ENCODE measurements at regions not wholly inside any gene's neighbourhood (a gene's known extent, or its start where the extent isn't known, plus 50 kb on each side); places are given as distances from the start of the nearest gene placed in this dataset.

DNA sequence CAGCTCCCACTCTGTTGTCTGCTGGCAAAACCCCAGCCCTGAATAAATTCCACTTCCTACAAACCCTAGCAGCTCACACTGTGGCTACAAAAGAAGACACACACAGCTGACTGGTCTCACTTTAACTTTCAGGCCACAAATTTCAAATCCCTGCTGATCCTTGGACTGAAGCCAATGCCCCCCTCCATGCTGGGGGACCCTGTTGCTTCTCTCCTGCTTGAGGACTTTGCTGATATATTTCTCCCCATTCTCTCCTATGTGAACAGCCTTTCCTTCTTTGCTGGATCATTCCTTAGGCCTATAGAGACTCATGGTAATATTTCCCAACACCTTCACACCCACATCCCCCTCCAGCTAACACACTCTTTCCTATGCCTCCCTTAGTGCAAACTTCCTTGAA lies 79.6 kb upstream of the ADRA1B start:
- no peaks in the 10 kb centered on the region for H3K4me1 ChIP-seq
- DNase-seq (ENCODE audit: low spot score in 2 of 2), result no peak
- peaks cover 0 to 4% of the 10 kb centered on the region in 2 donors for H3K9me3 ChIP-seq
- no peaks in the 10 kb centered on the region for H3K36me3 ChIP-seq
- H3K27ac ChIP-seq, result no peak overlapping the region
- intact Hi-C loops (cut with DNase I; ENCODE audit: low total_unique reads), result no loop called here
- no peaks in the 10 kb centered on the region for H3K27me3 ChIP-seq
- H3K4me3 ChIP-seq, result no peak overlapping the region
- TF ChIP-seq, protein P1, sequence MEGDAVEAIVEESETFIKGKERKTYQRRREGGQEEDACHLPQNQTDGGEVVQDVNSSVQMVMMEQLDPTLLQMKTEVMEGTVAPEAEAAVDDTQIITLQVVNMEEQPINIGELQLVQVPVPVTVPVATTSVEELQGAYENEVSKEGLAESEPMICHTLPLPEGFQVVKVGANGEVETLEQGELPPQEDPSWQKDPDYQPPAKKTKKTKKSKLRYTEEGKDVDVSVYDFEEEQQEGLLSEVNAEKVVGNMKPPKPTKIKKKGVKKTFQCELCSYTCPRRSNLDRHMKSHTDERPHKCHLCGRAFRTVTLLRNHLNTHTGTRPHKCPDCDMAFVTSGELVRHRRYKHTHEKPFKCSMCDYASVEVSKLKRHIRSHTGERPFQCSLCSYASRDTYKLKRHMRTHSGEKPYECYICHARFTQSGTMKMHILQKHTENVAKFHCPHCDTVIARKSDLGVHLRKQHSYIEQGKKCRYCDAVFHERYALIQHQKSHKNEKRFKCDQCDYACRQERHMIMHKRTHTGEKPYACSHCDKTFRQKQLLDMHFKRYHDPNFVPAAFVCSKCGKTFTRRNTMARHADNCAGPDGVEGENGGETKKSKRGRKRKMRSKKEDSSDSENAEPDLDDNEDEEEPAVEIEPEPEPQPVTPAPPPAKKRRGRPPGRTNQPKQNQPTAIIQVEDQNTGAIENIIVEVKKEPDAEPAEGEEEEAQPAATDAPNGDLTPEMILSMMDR (IDR thresholded peaks at IDR 0.05), result no peak
- TF ChIP-seq POLR2AphosphoS5 (IDR thresholded peaks at IDR 0.05), result no peak
- TF ChIP-seq POLR2A (IDR thresholded peaks at IDR 0.05), result no peak

DNA sequence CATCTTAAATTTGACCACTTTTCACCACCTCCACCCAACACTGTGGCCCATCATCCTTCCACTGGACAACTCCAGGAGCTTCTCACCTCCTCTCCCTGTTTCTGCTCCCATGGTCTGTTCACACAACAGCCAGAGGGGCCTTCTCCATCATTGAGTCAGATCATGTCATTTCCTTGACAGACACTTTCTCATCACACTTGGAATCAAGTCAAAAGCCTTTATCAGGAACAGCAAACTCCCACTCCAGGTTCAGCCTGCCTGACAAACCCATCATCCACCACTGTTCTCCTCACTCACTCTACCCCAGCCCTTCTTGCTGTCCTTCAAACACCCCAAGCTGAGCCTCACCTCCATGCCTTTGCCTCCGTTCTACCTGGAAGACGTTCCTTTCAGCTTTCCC lies 78.4 kb upstream of the ADRA1B start:
- TF ChIP-seq POLR2A (IDR thresholded peaks at IDR 0.05), result no peak
- TF ChIP-seq, protein P1 (IDR thresholded peaks at IDR 0.05), result no peak
- no peak for TF ChIP-seq POLR2AphosphoS5 (IDR thresholded peaks at IDR 0.05)
- H3K9me3 ChIP-seq, result peaks cover 0 to 4% of the 10 kb centered on the region in 2 donors
- intact Hi-C loops (cut with DNase I; ENCODE audit: low total_unique reads), result no loop called here
- H3K4me1 ChIP-seq, result no peaks in the 10 kb centered on the region
- H3K27me3 ChIP-seq, result no peaks in the 10 kb centered on the region
- H3K4me3 ChIP-seq, result no peak overlapping the region
- no peak for DNase-seq (ENCODE audit: low spot score in 2 of 2)
- H3K36me3 ChIP-seq, result no peaks in the 10 kb centered on the region
- H3K27ac ChIP-seq, result no peak overlapping the region

DNA sequence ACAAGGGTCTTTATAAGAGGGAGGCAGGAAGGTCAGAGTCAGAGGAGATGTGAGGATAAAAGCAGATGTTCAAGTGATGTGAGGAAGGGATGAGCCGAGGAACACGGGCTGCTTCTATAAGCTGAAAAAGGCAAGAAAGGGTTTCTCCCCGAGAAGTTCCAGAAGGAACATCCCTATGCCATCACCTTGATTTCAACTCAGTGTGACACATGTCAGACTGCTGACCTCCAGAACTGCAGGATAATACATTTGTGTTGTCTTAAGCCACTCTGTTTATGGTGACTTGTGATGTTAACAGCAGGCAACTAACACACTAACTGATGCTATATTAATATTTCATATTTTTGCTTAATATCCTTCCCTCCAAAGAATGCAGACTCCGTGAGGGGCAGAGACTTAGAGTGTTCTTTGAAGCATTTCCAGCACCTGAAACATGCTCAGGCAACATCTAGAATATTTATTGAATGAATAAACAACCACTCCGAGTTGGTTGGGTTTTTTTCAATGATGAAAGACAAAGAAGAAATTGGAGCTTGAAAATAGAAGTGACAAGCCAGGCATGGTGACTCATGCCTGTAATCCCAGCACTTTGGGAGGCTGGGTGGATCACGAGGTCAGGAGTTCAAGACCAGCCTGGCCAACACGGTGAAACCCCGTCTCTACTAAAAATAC lies 77.6 kb upstream of the ADRA1B start:
- Histone ChIP-seq H3K36me3 (no peaks in the 10 kb centered on the region), H3K9me3 (peaks cover 0 to 4% of the 10 kb centered on the region in 2 donors), H3K27ac (no peak overlapping the region), H3K4me1 (no peaks in the 10 kb centered on the region), H3K4me3 (no peak overlapping the region), H3K27me3 (no peaks in the 10 kb centered on the region)
- intact Hi-C loops (cut with DNase I; ENCODE audit: low total_unique reads), result no loop called here
- no peak for DNase-seq (ENCODE audit: low spot score in 2 of 2)
- TF ChIP-seq POLR2A (IDR thresholded peaks at IDR 0.05), result no peak
- no peak for TF ChIP-seq POLR2AphosphoS5 (IDR thresholded peaks at IDR 0.05)
- TF ChIP-seq, protein P1 (IDR thresholded peaks at IDR 0.05), result no peak

DNA sequence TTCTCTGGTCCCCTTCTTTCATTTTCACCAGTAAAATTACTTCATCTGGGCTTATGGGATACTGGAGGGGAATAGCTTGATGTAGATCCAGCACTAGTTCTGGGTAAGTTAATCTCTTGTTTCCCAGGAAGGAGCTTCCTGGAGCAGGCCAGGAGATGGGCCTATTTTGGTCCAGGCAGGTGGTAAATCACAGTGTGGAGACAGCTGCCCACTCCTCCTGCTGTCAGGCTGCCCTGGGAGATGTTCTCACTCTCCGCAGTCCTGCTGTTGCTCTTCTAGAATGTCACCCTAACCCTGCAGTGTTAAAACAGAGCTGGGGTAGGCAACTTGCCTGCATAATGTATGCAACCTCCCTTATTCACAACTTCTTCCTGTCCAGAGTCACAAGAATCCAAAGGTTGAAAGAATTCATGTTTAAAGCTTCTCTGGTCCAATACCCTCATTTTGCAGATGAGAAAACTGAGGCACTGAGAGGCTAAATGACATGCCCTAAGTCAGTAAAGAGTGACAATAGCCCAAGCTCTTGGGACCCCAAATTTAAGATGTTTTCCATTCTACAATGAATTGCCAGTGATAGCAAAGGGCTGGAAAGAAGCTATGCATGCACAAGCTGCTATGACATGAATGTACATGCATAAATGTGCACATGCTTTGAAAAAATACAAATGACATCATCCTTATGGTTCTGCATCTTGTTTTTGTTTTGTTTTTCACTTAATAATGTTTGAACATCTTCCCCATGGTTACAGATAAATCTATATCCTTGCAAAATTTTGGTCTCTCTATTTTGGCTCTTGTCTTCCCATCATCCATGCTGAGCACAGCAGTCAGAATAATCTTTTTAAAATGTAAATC lies 71.8 kb upstream of the ADRA1B start:
- no peak overlapping the region for H3K27ac ChIP-seq
- intact Hi-C loops (cut with DNase I; ENCODE audit: low total_unique reads), result no loop called here
- H3K36me3 ChIP-seq, result no peaks in the 10 kb centered on the region
- no peak for DNase-seq (ENCODE audit: low spot score in 2 of 2)
- no peaks in the 10 kb centered on the region for H3K4me1 ChIP-seq
- no peaks in the 10 kb centered on the region for H3K9me3 ChIP-seq
- no peaks in the 10 kb centered on the region for H3K27me3 ChIP-seq
- no peak overlapping the region for H3K4me3 ChIP-seq
- TF ChIP-seq POLR2A (IDR thresholded peaks at IDR 0.05) (no peak), POLR2AphosphoS5 (IDR thresholded peaks at IDR 0.05) (no peak)
- TF ChIP-seq, protein P1 (IDR thresholded peaks at IDR 0.05), result no peak

DNA sequence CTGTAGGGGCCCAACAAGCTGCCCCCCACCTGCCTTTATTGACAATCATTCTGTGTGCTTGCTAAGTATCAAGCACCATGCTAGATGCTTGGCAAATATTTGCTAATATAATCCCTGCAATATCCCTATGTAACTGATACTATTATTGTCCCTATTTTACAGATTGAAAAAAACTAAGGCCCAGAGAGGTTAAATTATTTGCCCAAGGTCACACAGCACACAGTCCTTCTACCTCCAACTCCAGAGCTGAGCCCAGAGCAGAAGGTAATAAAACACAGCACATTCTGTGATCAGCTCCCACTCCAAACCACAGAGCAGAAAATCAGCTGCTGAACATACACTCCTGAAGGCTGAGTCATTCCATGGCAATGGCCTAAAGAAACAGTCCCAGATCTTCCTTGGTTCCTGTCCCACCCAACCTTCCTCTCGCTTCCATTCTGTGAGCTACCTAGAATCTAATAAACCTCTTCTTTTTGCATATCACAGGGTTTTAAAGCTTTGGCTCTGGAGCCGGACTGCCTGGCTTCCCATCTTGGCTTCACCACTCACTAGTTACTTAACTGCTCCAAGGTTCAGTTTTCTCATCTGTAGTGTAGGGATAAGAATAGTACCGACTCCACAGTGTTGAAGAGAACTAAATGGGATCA lies 66.7 kb upstream of the ADRA1B start:
- no peak overlapping the region for H3K27ac ChIP-seq
- DNase-seq (ENCODE audit: low spot score in 2 of 2), result no peak
- TF ChIP-seq POLR2A (IDR thresholded peaks at IDR 0.05), result no peak
- TF ChIP-seq, protein P1 (IDR thresholded peaks at IDR 0.05), result no peak
- no peak for TF ChIP-seq POLR2AphosphoS5 (IDR thresholded peaks at IDR 0.05)

More for the DNA sequence above, 66.7 kb upstream of the ADRA1B start:
- H3K4me1 ChIP-seq, result no peaks in the 10 kb centered on the region
- H3K4me3 ChIP-seq, result no peak overlapping the region
- intact Hi-C loops (cut with DNase I; ENCODE audit: low total_unique reads), result no loop called here
- H3K27me3 ChIP-seq, result no peaks in the 10 kb centered on the region
- no peaks in the 10 kb centered on the region for H3K9me3 ChIP-seq
- no peaks in the 10 kb centered on the region for H3K36me3 ChIP-seq

Measured in breast epithelium (tissue), 4 donors.